Upper lobe of left lung (tissue), 4 donors: ENCODE measurements at regions not wholly inside any gene's neighbourhood (a gene's known extent, or its start where the extent isn't known, plus 50 kb on each side); places are given as distances from the start of the nearest gene placed in this dataset.

Experiments used
- EP300 ChIP-seq, 4 donors: sonication (generic); formaldehyde crosslinking; IDR thresholded peaks; one replicate each; pipeline ENCODE4 v1.5.1; 2017; ENCODE audit warnings: antibody characterized with exemption in 4 of 4, control low read depth in 2 of 4
- POLR2A ChIP-seq, 4 donors: fragments of 450-650 bp; IDR thresholded peaks; one replicate each; pipeline ENCODE4 v1.5.1; 2016 to 2017; ENCODE audit warnings: antibody characterized with exemption in 4 of 4, mild to moderate bottlenecking in 2 of 4
- TF ChIP-seq, protein P1 (sequence below), 6 experiments: fragments of 450-650 bp in 4 of 6; fragments of 200-600 bp in 2 of 6; sonication (generic) in 2 of 6; IDR thresholded peaks; one replicate each; pipeline ENCODE4 v1.5.1; 2016 to 2019; ENCODE audit warnings: antibody characterized with exemption in 6 of 6

GRCh38 chr7:15862781-15863165 is 176.3 kb upstream of the MEOX2 start:
- TF ChIP-seq, protein P1, sequence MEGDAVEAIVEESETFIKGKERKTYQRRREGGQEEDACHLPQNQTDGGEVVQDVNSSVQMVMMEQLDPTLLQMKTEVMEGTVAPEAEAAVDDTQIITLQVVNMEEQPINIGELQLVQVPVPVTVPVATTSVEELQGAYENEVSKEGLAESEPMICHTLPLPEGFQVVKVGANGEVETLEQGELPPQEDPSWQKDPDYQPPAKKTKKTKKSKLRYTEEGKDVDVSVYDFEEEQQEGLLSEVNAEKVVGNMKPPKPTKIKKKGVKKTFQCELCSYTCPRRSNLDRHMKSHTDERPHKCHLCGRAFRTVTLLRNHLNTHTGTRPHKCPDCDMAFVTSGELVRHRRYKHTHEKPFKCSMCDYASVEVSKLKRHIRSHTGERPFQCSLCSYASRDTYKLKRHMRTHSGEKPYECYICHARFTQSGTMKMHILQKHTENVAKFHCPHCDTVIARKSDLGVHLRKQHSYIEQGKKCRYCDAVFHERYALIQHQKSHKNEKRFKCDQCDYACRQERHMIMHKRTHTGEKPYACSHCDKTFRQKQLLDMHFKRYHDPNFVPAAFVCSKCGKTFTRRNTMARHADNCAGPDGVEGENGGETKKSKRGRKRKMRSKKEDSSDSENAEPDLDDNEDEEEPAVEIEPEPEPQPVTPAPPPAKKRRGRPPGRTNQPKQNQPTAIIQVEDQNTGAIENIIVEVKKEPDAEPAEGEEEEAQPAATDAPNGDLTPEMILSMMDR (IDR thresholded peaks at IDR 0.05), result no peak
- TF ChIP-seq POLR2A (IDR thresholded peaks at IDR 0.05), result no peak
- TF ChIP-seq EP300 (IDR thresholded peaks at IDR 0.05), result no peak
